Left ventricle myocardium superior (tissue), 1 donor: ENCODE measurements at regions not wholly inside any gene's neighbourhood (a gene's known extent, or its start where the extent isn't known, plus 50 kb on each side); places are given as distances from the start of the nearest gene placed in this dataset.

Experiments used
- ATAC-seq: fragments of 200-7000 bp; cut with Tn5 transposase; one replicate; pipeline ENCODE4 v1.9.1; 2020; ENCODE audit warnings: mild to moderate bottlenecking, moderate library complexity
- DNase-seq: peaks from one replicate; pipeline ENCODE4 v3.0.0-alpha.2; 2020
- intact Hi-C: fragments of 100-400 bp; cut with micrococcal nuclease; formaldehyde crosslinking; loops from one replicate; pipeline ENCODE4 v1.11.0; 2022
- donor health status: DM: no; HTN: yes; CAD: no; lungs with severe emphysema.

DNA sequence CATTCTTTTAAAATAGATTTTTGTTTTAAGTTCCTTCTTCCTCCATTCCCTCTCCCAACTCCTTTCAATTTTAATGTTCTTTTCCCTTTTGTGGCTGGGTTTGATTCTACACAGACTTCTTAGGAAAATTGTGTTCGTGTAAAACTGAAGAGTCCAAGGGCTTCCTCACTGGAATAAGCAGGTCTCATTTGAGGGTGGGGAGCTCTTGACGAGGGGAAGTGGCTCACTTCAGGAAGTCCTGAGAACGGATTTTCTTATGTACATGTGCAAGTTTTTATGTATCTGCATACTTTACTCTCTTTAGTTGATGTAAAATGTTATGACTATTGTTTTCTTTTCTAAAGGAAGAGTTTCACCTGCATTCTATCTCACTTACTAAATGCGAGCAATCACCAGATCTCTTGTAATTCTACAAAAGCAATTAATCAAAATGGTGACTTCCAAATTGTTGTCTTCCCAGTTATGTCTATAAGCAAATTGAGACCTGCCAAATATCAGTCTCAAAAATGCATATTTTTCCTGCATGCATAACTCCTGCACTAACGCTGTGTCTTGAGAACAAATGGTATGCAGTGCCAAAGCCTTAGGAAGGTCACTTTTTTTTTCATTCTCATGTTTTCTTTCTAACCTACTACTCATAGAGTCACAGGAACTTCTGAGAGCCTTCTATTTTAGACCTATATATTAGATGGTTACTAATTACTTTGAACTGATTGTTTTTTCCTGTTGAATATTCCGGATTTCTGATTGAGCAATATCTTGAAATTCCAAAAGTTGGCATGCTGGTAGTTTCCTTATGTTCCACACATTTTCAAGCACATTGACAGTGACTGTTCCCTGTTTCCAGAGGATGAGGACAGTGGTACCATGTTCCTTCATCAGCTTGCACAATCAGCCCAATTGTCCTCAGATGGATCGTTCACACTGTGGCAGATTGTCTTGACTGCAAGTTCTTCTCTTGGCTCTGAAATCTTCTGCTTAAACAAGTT is 251.9 kb upstream of the PRDM1 start:
- ATAC-seq (no peak), DNase-seq (no peak)
- intact Hi-C loops: no loop called here

DNA sequence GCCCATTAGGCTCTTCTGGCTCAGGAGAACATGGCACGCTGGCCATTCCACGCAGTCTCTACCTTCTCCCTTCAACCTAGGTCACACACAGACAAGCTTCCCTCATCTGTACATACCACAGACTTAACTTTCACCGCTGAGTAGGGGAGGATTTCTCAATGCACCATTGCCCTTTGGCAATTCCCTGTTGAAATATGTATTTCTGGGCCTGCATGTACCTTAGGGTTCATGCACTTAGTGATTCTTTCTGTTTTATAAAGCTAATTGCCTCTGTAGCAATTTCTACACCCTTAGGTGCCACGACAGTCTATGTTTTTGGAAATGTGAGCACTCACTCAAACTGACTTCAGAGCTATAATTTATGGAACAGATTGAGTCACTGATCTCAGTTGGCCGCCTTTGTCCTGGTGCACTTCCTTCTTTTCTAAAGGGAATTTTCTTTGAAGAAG is 253.8 kb upstream of the PRDM1 start:
- ATAC-seq (no peak), DNase-seq (no peak)
- intact Hi-C loops: no loop called here

DNA sequence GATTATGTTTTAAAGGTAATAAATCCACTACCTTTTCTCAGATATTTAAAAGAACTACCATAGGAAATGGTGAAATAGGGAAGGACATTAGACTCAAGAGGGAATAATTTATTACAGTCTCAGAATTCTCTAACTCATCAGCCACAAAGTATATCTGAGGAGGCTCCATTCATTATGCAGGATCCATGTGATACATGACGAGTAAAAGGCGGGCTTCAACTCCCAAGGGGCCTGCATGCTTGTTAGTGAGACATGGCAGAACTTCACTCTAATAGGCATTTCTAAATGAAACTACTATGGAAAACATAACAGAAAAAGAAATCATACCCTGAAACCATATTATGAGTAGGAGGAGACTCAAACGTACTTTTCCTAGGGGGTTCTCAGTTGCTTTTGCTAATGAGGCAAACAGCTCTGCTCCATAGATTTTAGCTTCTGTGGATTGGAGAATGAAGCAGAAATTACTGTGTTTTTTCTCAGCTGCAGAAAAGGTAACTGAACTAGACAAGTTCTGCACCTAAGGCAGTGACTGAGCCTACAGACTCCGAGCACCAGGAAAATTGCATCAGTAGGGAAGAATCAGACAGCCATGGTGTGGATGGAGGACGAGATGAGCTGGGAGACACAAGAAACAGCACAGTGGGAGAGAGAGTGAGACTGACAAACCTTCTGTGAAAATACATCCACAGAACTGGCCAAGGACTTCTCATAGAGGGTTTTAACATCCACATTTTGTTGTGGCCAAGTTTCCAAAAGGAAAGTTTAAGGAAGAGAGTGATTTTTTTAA is 254.6 kb upstream of the PRDM1 start:
- intact Hi-C loops: no loop called here
- no peak for ATAC-seq
- DNase-seq: no peak

DNA sequence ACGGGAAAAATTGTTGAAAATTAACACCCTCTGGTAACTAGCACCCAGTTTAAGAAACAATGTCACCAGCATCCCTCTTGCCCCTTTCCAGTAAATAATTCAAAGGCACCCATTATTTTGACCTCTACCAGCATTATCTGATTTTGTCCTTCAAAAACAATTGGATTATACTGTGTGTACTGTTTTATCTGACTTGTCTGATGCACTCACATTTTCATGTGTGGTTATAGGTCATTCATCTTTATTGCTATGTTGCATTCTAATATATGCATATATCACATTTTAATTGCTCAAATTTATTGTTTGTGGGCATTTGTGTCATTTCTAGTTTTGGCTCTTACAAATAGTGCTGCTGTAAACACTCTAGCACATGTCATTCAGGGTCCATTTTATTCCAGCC is 260.9 kb upstream of the PRDM1 start:
- intact Hi-C loops: no loop called here
- no peak for DNase-seq
- ATAC-seq: no peak

DNA sequence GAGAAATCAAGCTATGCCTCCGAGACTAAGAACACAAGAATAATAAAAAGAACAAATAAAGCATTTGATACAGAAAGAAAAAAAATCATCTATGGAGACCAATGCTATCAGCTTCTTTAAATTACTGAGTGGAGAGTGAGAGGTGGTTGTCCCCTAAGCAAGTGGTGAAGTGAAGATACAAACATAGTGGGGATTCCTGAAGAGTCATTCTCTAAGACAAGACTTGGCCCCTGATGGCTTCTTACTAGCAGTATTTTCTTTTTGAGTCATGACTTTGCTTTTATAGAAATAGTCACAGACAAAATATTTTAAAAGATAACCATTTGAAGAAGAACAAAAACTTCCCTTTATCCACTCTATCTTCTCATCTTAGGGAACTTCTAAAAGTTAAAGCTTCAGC is 261.4 kb upstream of the PRDM1 start:
- DNase-seq (no peak), ATAC-seq (no peak)
- intact Hi-C loops: no loop called here

DNA sequence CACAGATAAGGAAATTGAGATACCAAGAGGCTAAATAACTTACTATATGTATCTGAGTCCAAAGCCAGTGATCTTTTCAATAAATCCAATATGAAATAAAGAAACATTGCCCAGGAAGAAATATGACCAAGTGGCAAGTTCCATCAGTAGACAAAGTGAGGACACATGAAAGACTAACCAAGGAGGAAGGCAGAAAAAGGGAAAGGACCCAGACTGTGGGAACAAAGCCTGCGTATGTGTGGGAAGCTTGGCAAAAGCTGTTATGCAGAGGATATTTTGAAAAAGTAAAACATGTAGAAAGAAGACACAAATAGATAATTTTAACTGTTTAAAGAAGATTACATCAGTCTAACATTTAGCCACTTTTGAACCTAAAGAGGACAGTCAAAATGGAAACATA is 264.4 kb upstream of the PRDM1 start:
- intact Hi-C loops: no loop called here
- ATAC-seq (no peak), DNase-seq (no peak)

DNA sequence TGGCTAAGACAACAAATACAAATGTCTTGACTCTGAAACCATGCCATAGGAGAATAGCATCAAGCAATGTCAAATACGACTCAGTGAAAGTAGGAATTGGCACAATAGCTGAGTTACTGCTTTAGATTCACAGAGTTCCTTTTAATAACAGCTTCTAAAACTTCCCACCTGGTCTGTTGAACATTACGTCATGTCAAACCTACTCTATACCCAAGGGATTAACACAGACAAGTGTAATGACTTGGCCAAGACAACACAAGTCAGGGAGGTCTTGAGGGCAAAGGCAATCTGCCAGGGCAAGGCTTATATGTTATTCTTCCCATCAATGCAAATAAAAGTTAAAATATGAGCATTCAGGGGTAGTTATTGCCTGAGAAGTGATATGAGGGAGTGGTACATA is 265.1 kb upstream of the PRDM1 start:
- ATAC-seq: no peak
- intact Hi-C loops: no loop called here
- no peak for DNase-seq

DNA sequence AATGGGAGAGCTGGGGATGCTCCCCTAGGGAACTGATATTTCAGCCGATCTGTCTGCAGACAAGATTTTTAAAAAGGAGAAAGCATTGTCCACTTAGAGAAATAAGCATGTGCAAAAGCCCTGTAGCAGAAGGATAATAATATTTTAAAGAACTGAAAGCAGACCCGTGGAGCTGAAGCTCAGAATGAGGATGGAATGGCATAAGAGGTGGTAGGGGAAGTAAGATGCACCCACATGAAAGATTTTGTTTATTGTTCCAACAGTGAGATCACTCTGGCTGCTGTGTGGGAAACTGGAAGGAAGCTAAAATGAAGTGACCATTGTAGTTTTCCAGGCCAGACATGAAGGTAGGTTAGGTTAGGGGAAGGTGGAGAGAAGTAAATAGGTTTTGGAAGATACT is 266.4 kb upstream of the PRDM1 start:
- DNase-seq (no peak), ATAC-seq (no peak)
- intact Hi-C loops: no loop called here

DNA sequence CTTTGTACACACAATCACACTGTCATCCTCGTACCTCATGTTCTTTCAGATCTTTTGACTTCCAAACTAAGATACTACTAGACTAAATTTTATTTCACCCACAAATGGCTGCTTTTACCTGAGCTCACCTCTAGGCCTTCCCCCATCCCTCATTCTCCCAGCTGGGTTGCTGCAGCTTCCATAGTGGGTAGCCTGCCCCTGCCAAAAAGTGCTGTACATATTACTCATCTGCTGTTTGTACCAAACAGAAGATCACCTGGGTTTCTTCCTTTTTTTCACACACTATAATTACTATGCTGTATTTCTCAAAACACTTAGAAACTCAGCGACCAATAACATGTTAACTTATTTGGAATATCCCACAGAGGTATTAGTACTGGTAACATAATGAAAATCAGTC is 267.6 kb upstream of the PRDM1 start:
- DNase-seq (no peak), ATAC-seq (no peak)

DNA sequence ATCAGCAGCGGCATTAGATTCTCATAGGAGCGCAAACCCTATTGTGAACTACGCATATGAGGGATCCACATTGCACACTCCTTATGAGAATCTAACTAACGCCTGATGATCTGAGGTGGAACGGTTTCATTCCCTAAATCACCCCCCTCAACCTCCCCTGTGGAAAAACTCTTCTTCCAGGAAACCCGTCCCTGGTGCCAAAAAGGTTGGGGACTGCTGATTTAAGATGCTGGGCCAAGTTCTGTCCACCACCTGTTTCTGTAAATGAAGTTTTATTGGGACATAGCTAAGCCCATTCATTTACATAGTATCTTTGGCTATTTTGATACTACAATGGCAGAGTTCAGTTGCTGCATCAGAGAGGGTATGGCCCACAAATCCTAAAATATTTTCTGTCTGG is 268.2 kb upstream of the PRDM1 start:
- intact Hi-C loops: no loop called here
- ATAC-seq: no peak
- no peak for DNase-seq

More for the DNA sequence above, 267.6 kb upstream of the PRDM1 start:
- intact Hi-C loops: no loop called here

DNA sequence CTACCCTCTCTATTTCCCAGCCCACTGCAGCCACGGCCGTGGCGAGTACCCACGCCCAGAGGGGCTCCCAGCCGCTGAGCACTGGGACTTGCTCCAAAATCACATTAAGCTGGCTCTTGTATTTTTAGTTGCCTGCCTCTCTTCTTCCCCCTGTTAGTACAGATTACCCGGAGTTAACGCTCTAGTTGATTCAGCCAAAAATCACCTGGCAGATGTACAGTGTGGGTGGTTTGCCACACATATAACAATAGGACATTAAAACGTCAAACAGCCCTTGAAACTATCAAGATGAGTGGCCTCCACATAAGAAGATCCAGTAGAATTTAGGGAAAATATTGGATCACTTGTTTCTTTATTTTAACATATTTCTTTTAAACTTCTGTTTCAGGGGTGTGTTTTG is 268.8 kb upstream of the PRDM1 start:
- intact Hi-C loops: no loop called here
- DNase-seq (no peak), ATAC-seq (no peak)

DNA sequence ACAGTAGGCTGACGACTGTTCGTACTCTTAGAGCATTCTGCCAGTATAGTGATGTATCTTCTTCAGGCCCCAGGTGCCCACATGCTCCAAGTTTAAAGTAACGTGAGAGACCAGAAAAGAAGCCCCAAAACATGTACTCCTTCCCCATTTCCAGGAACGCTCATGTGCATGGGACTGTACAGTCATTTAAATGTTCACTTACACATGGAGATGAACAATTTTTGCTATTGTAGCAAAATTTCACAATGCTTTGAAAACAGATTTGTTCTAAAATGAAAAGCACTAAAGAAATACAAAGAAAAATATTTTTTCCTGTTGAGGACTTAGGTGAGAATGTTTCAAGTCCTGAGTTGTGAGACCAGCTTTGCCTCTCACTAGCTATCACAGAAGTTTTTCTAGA is 269.3 kb upstream of the PRDM1 start:
- intact Hi-C loops: no loop called here
- ATAC-seq: no peak
- DNase-seq: no peak

DNA sequence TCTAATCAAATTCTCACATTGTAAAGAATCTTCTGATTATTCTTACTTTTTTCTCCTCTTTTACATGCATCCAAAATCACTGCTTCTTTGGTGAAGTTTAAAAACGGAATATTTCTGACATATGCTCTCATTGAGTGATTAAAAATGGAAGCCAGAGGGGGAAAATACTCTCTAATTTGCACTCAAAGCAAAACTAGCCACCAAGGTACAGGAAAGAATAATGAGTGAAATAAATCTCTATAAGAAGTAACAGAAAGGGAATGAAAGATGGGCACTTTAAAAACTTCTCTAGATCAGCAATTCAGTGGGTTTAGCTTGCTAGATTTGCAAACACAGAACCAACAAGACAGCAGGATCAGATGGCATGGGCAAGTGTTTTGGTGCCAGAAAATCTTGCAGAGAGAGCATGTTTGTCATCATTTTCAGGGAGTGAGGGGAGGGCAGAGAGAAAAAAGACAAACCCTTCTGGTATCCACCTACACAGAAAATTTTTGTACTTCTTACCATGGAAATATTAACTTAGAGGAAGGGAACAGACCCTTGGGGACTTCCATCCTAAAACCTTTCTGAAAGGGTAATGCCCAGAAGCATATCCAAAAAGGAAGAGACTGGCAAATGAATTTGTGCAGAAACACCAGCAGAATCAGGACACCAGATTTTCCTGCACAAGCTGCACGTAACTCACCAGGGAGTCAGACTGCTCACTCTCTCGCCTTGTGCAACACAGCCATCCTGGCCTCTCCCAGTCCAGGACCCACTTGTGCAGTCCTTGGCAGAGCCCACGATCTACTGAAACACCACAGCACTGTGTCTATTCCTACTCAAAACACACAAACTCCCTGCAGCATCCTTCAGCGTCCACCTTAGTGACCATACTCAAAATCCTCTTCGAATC is 270.2 kb upstream of the PRDM1 start:
- no peak for DNase-seq
- no peak for ATAC-seq
- intact Hi-C loops: no loop called here

DNA sequence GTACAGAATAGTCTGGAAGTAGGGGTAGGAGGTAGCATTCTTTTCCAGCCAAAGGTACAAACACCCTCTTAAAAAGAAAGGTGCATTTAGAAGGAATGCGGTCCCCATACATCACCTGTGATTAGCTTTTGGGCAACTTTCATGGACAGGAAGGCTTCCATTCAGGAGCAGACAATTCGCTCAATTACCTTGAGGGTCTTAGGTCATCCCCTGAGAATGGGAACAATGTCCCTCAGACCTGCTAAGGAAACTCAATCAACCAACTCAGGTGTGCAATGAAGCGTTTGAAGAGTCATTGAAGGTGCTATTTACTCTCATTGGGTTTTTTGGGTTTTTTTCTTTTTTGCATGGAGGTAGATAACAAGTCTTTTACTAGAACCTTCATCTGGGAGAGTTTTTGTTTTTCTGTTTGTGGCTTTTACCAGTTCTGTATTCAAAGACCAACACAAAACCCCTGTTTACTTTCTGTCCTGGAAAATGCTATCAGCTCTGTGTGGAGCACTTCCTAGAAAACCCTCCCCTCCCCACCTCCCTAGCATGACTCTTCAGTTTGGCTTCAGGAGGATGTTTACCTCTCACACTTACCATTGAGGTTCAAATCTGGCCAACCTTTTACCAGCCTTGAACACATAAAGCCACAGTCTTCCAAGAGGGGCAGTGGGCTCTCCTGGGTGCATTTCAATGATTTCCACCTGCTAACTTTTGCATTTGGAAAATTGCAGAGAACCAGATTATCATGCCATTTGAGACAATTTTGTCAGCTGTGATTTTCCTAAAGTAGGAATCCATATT is 271.2 kb upstream of the PRDM1 start:
- ATAC-seq: no peak
- intact Hi-C loops: no loop called here
- DNase-seq: no peak

DNA sequence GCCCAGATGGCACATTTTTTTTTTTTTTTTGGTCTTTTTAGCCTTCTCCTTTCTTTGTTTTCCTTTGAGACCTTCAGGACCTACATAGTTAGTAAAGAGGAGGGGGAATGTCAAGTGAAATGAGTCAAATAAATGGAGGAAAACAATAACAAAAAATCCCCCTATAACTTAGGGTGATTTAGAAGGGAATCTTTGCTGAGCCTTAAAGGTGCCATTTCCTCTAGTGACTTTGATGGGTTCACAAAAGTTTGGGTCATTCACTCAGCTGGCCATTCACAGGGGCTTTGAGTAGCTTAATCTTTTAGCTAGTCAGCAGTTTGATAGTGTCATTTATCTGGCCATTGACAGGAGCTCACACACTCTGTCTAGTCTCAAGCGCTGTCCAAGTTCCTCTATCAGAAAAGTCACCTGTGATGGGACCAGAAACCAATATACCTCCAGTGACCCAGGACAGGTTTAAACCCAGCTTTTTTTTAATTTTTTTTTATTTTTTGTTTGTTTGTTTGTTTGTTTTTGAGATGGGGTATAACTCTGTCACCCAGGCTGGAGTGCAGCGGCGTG is 275.1 kb upstream of the PRDM1 start:
- ATAC-seq (no peak), DNase-seq (no peak)
- intact Hi-C loops: no loop called here

DNA sequence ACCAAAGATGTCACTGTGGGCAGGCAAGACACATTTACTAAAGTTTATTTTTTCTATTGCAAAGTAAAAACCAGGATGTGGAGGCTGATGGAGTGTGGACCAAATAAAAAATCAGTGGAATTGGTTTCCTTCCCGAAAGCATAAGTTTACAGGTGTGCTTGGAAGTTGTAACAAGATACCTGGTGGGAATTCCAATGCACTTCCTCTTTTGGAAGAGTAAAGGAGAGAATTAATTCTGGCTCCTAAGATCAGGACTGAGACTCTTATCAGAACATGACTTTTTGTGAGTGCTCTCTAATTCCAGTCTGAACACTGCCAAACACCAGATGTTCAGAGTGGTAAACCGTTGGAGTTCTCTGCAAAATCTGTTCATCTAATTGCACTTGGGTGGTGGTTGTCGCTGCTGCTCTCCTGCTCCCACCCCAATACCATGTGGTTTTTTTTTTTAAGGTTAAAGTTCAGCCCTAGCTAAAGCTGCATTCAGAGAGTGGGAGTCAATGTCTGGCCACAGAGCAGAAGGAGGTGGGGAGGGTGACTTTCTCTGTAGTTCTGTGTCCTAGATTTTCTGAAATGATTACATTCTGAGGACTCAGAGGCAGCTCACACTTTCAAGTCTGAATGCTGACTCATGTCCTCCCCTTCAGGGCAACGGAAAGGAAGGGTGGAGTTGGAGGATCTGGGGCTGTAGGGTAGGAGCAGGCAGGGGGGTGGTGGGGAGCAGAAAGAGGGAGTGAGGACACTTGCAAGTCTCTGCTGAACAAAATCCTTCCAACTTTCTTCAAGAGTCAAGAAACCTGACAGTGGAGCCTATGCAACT is 275.8 kb upstream of the PRDM1 start:
- DNase-seq (no peak), ATAC-seq (peak; percentile 90)

DNA sequence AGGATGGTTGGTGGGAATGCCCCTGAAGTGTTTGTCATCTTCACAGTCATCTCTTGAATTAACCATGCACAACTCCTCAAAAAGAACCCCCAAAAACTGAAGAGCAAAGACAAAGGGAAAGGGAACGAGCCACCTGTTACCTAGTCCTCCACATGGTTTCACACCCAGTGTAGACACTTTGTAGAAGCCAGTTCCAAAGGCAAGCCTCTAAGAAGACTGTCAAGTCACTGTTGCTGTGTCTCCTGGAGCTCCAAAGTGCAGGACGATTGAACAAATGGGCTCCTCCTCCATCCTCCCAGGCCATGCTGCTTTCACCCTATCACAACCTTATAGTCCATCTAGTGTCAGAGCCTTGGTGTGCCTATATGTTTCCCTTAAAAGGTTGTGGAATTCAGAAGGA is 277.6 kb upstream of the PRDM1 start:
- no peak for ATAC-seq
- no peak for DNase-seq
- intact Hi-C loops: no loop called here

More for the DNA sequence above, 275.8 kb upstream of the PRDM1 start:
- intact Hi-C loops: no loop called here

DNA sequence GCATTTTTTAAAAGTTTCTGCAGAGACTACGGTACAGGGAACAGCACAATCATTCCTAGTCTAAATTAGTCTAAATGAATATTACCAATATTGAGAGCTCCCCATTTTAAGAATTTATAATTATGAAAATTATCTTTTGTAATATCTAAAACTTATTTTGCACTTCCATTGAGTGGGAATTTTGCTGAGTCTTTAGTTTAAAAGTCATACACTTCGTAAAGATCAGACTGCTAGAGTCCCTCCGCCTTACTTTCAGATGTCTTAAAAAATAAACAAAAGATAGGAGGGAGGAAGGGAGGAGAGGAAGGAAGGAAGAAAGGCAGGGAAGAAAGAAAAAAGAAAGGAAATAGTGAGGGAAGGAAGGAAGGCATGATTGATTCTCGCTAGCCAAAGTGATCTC is 278.2 kb upstream of the PRDM1 start:
- DNase-seq (no peak), ATAC-seq (no peak)
- intact Hi-C loops: no loop called here
